ENCODE measurements at regions not wholly inside any gene's neighbourhood (a gene's known extent, or its start where the extent isn't known, plus 50 kb on each side); places are given as distances from the start of the nearest gene placed in this dataset.
"Not testable (repeated sequence)": the region's sequence is repeated elsewhere in the genome, so short reads cannot be mapped to it uniquely, and the experiment has no call there.

GRCh38 chr10:8344756-8345155, 290.3 kb downstream of the GATA3 start:
- DNase-seq (no peak), FAIRE-seq (no peak)
- H3K36me3 ChIP-seq (ENCODE audit: control insufficient read depth in 3 of 3, insufficient read depth in 2 of 3, low read depth in 1 of 3, low read length in 3 of 3) = no peaks in the 10 kb centered on the region
- H3K9me3 ChIP-seq (ENCODE audit: control insufficient read depth in 2 of 2, insufficient read depth in 1 of 2, low read depth in 1 of 2, low read length in 1 of 2) = no peaks in the 10 kb centered on the region
- no peak overlapping the region for H3K27ac ChIP-seq (ENCODE audit: low read depth in 1 of 3, low read length in 2 of 3)
- WGBS, 3 donors = 48 to 91% (median 80%) methylated on average over 1 of the region's 1 CpG
- no peaks in the 10 kb centered on the region for H3K4me1 ChIP-seq (ENCODE audit: control insufficient read depth in 3 of 3, insufficient read depth in 2 of 3, low read depth in 1 of 3, low read length in 2 of 3)
- H3K27me3 ChIP-seq (ENCODE audit: control insufficient read depth in 3 of 3, insufficient read depth in 3 of 3, low read length in 3 of 3) = peaks cover 0 to 3% (median 0%) of the 10 kb centered on the region in 3 donors
- no peak overlapping the region for H3K4me3 ChIP-seq (ENCODE audit: low read depth in 1 of 3, low read length in 3 of 3)

GRCh38 chr10:8346861-8347260, 292.4 kb downstream of the GATA3 start:
- H3K4me3 ChIP-seq (ENCODE audit: low read depth in 1 of 3, low read length in 3 of 3) = no peak overlapping the region
- WGBS, 3 donors = 30 to 54% (median 46%) methylated on average over 1 of the region's 1 CpG
- H3K36me3 ChIP-seq (ENCODE audit: control insufficient read depth in 3 of 3, insufficient read depth in 2 of 3, low read depth in 1 of 3, low read length in 3 of 3) = no peaks in the 10 kb centered on the region
- FAIRE-seq (no peak), DNase-seq (no peak)
- no peaks in the 10 kb centered on the region for H3K4me1 ChIP-seq (ENCODE audit: control insufficient read depth in 3 of 3, insufficient read depth in 2 of 3, low read depth in 1 of 3, low read length in 2 of 3)
- H3K27ac ChIP-seq (ENCODE audit: low read depth in 1 of 3, low read length in 2 of 3) = no peak overlapping the region
- peaks cover 0 to 2% (median 0%) of the 10 kb centered on the region in 3 donors for H3K27me3 ChIP-seq (ENCODE audit: control insufficient read depth in 3 of 3, insufficient read depth in 3 of 3, low read length in 3 of 3)
- no peaks in the 10 kb centered on the region for H3K9me3 ChIP-seq (ENCODE audit: control insufficient read depth in 2 of 2, insufficient read depth in 1 of 2, low read depth in 1 of 2, low read length in 1 of 2)

GRCh38 chr10:8347614-8348013, 293.1 kb downstream of the GATA3 start:
- H3K27me3 ChIP-seq (ENCODE audit: control insufficient read depth in 3 of 3, insufficient read depth in 3 of 3, low read length in 3 of 3); DNase-seq; H3K27ac ChIP-seq (ENCODE audit: low read depth in 1 of 3, low read length in 2 of 3); H3K36me3 ChIP-seq (ENCODE audit: control insufficient read depth in 3 of 3, insufficient read depth in 2 of 3, low read depth in 1 of 3, low read length in 3 of 3); H3K4me3 ChIP-seq (ENCODE audit: low read depth in 1 of 3, low read length in 3 of 3); H3K4me1 ChIP-seq (ENCODE audit: control insufficient read depth in 3 of 3, insufficient read depth in 2 of 3, low read depth in 1 of 3, low read length in 2 of 3); FAIRE-seq; H3K9me3 ChIP-seq (ENCODE audit: control insufficient read depth in 2 of 2, insufficient read depth in 1 of 2, low read depth in 1 of 2, low read length in 1 of 2): not testable (repeated sequence)
- 84 to 95% (median 92%) methylated on average over 4 of the region's 4 CpGs for WGBS, 3 donors

GRCh38 chr10:8349610-8350249, 295.2 kb downstream of the GATA3 start:
- WGBS, 3 donors = 34 to 42% (median 42%) methylated on average over 10 of the region's 10 CpGs
- H3K4me1 ChIP-seq (ENCODE audit: control insufficient read depth in 3 of 3, insufficient read depth in 2 of 3, low read depth in 1 of 3, low read length in 2 of 3) = no peaks in the 10 kb centered on the region
- H3K4me3 ChIP-seq (ENCODE audit: low read depth in 1 of 3, low read length in 3 of 3) = no peak overlapping the region
- no peaks in the 10 kb centered on the region for H3K9me3 ChIP-seq (ENCODE audit: control insufficient read depth in 2 of 2, insufficient read depth in 1 of 2, low read depth in 1 of 2, low read length in 1 of 2)
- DNase-seq = no peak
- FAIRE-seq = no peak
- no peaks in the 10 kb centered on the region for H3K36me3 ChIP-seq (ENCODE audit: control insufficient read depth in 3 of 3, insufficient read depth in 2 of 3, low read depth in 1 of 3, low read length in 3 of 3)
- H3K27ac ChIP-seq (ENCODE audit: low read depth in 1 of 3, low read length in 2 of 3) = no peak overlapping the region
- H3K27me3 ChIP-seq (ENCODE audit: control insufficient read depth in 3 of 3, insufficient read depth in 3 of 3, low read length in 3 of 3) = peaks cover 0 to 2% (median 0%) of the 10 kb centered on the region in 3 donors

- Histone ChIP-seq H3K27ac (ENCODE audit: low read depth in 1 of 3, low read length in 2 of 3) (no peak overlapping the region), H3K9me3 (ENCODE audit: control insufficient read depth in 2 of 2, insufficient read depth in 1 of 2, low read depth in 1 of 2, low read length in 1 of 2) (no peaks in the 10 kb centered on the region), H3K36me3 (ENCODE audit: control insufficient read depth in 3 of 3, insufficient read depth in 2 of 3, low read depth in 1 of 3, low read length in 3 of 3) (no peaks in the 10 kb centered on the region), H3K4me3 (ENCODE audit: low read depth in 1 of 3, low read length in 3 of 3) (no peak overlapping the region), H3K4me1 (ENCODE audit: control insufficient read depth in 3 of 3, insufficient read depth in 2 of 3, low read depth in 1 of 3, low read length in 2 of 3) (no peaks in the 10 kb centered on the region), H3K27me3 (ENCODE audit: control insufficient read depth in 3 of 3, insufficient read depth in 3 of 3, low read length in 3 of 3) (peaks cover 0 to 2% (median 0%) of the 10 kb centered on the region in 3 donors)
- no peak for DNase-seq
- 55 to 61% (median 55%) methylated on average over 5 of the region's 5 CpGs for WGBS, 3 donors
- no peak for FAIRE-seq
Measured at GRCh38 chr10:8350250-8350967, 295.9 kb downstream of the GATA3 start.

GRCh38 chr10:8352171-8353075, 297.9 kb downstream of the GATA3 start:
- WGBS, 3 donors = 64 to 76% (median 76%) methylated on average over 10 of the region's 10 CpGs
- no peak overlapping the region for H3K4me3 ChIP-seq (ENCODE audit: low read depth in 1 of 3, low read length in 3 of 3)
- no peak overlapping the region for H3K27ac ChIP-seq (ENCODE audit: low read depth in 1 of 3, low read length in 2 of 3)
- no peaks in the 10 kb centered on the region for H3K9me3 ChIP-seq (ENCODE audit: control insufficient read depth in 2 of 2, insufficient read depth in 1 of 2, low read depth in 1 of 2, low read length in 1 of 2)
- FAIRE-seq = no peak
- H3K36me3 ChIP-seq (ENCODE audit: control insufficient read depth in 3 of 3, insufficient read depth in 2 of 3, low read depth in 1 of 3, low read length in 3 of 3) = no peaks in the 10 kb centered on the region
- peaks cover 0 to 2% (median 0%) of the 10 kb centered on the region in 3 donors for H3K27me3 ChIP-seq (ENCODE audit: control insufficient read depth in 3 of 3, insufficient read depth in 3 of 3, low read length in 3 of 3)
- DNase-seq = no peak
- no peaks in the 10 kb centered on the region for H3K4me1 ChIP-seq (ENCODE audit: control insufficient read depth in 3 of 3, insufficient read depth in 2 of 3, low read depth in 1 of 3, low read length in 2 of 3)

- FAIRE-seq (no peak), DNase-seq (no peak)
- H3K27ac ChIP-seq (ENCODE audit: low read depth in 1 of 3, low read length in 2 of 3) = no peak overlapping the region
- peaks cover 0 to 2% (median 0%) of the 10 kb centered on the region in 3 donors for H3K27me3 ChIP-seq (ENCODE audit: control insufficient read depth in 3 of 3, insufficient read depth in 3 of 3, low read length in 3 of 3)
- H3K4me1 ChIP-seq (ENCODE audit: control insufficient read depth in 3 of 3, insufficient read depth in 2 of 3, low read depth in 1 of 3, low read length in 2 of 3) = no peaks in the 10 kb centered on the region
- WGBS, 3 donors = 83 to 92% (median 90%) methylated on average over 2 of the region's 2 CpGs
- H3K36me3 ChIP-seq (ENCODE audit: control insufficient read depth in 3 of 3, insufficient read depth in 2 of 3, low read depth in 1 of 3, low read length in 3 of 3) = no peaks in the 10 kb centered on the region
- H3K4me3 ChIP-seq (ENCODE audit: low read depth in 1 of 3, low read length in 3 of 3) = no peak overlapping the region
- H3K9me3 ChIP-seq (ENCODE audit: control insufficient read depth in 2 of 2, insufficient read depth in 1 of 2, low read depth in 1 of 2, low read length in 1 of 2) = no peaks in the 10 kb centered on the region
Measured at GRCh38 chr10:8356283-8356682, 301.8 kb downstream of the GATA3 start.

- FAIRE-seq = no peak
- Histone ChIP-seq H3K4me3 (ENCODE audit: low read depth in 1 of 3, low read length in 3 of 3) (no peak overlapping the region), H3K4me1 (ENCODE audit: control insufficient read depth in 3 of 3, insufficient read depth in 2 of 3, low read depth in 1 of 3, low read length in 2 of 3) (no peaks in the 10 kb centered on the region), H3K9me3 (ENCODE audit: control insufficient read depth in 2 of 2, insufficient read depth in 1 of 2, low read depth in 1 of 2, low read length in 1 of 2) (no peaks in the 10 kb centered on the region), H3K36me3 (ENCODE audit: control insufficient read depth in 3 of 3, insufficient read depth in 2 of 3, low read depth in 1 of 3, low read length in 3 of 3) (no peaks in the 10 kb centered on the region), H3K27ac (ENCODE audit: low read depth in 1 of 3, low read length in 2 of 3) (no peak overlapping the region), H3K27me3 (ENCODE audit: control insufficient read depth in 3 of 3, insufficient read depth in 3 of 3, low read length in 3 of 3) (peaks cover 0 to 2% (median 0%) of the 10 kb centered on the region in 3 donors)
- 89 to 95% (median 94%) methylated on average over 5 of the region's 5 CpGs for WGBS, 3 donors
- DNase-seq = no peak
Measured at GRCh38 chr10:8359467-8359866, 305.0 kb downstream of the GATA3 start.

Data from small intestine (tissue), 7 donors.